ENCODE measurements at regions not wholly inside any gene's neighbourhood (a gene's known extent, or its start where the extent isn't known, plus 50 kb on each side); places are given as distances from the start of the nearest gene placed in this dataset.
"Not testable (repeated sequence)": the region's sequence is repeated elsewhere in the genome, so short reads cannot be mapped to it uniquely, and the experiment has no call there.

GRCh38 chr1:30161953-30162352 lies 561.4 kb downstream of the MATN1 start:
- Histone ChIP-seq H3K9me3 (no peaks in the 10 kb centered on the region), H3K27ac (no peak overlapping the region), H3K4me3 (no peak overlapping the region), H3K36me3 (no peaks in the 10 kb centered on the region), H3K4me1 (no peaks in the 10 kb centered on the region), H3K27me3 (peaks cover 0 to 54% (median 24%) of the 10 kb centered on the region in 7 donors)
- ATAC-seq (no peak), DNase-seq (no peak)
- intact Hi-C loops (cut with DNase I), result no loop called here
- TF ChIP-seq CTCF (IDR thresholded peaks at IDR 0.05), result no peak
- 69 to 75% methylated on average over 6 of the region's 6 CpGs for WGBS, 2 donors

- H3K27ac ChIP-seq, result no peak overlapping the region
- no peaks in the 10 kb centered on the region for H3K36me3 ChIP-seq
- no peak overlapping the region for H3K4me3 ChIP-seq
- ATAC-seq (no peak), DNase-seq (no peak)
- H3K27me3 ChIP-seq, result peaks cover 0 to 53% (median 16%) of the 10 kb centered on the region in 7 donors
- no peak for TF ChIP-seq CTCF (IDR thresholded peaks at IDR 0.05)
- no peaks in the 10 kb centered on the region for H3K4me1 ChIP-seq
- H3K9me3 ChIP-seq, result peaks cover 0 to 4% (median 0%) of the 10 kb centered on the region in 11 donors
- 85 to 86% methylated on average over 12 of the region's 12 CpGs for WGBS, 2 donors
- intact Hi-C loops (cut with DNase I), result no loop called here
These were observed 562.2 kb downstream of the MATN1 start for GRCh38 chr1:30160999-30161689.

GRCh38 chr1:30159015-30159414 lies 564.4 kb downstream of the MATN1 start:
- Histone ChIP-seq H3K27me3 (peaks cover 0 to 37% (median 12%) of the 10 kb centered on the region in 7 donors), H3K9me3 (peaks cover 0 to 17% (median 0%) of the 10 kb centered on the region in 11 donors), H3K27ac (no peak overlapping the region), H3K4me1 (no peaks in the 10 kb centered on the region), H3K4me3 (no peak overlapping the region), H3K36me3 (no peaks in the 10 kb centered on the region)
- DNase-seq, result no peak
- no peak for TF ChIP-seq CTCF (IDR thresholded peaks at IDR 0.05)
- intact Hi-C loops (cut with DNase I), result no loop called here
- ATAC-seq, result no peak
- WGBS, 2 donors, result 62 to 70% methylated on average over 3 of the region's 3 CpGs

- H3K36me3 ChIP-seq; H3K4me3 ChIP-seq; ATAC-seq; H3K27ac ChIP-seq; H3K4me1 ChIP-seq; intact Hi-C loops (cut with DNase I); DNase-seq: not testable (repeated sequence)
- H3K27me3 ChIP-seq, result peaks cover 0 to 15% (median 8%) of the 10 kb centered on the region in 7 donors
- H3K9me3 ChIP-seq, result peaks cover 0 to 28% (median 0%) of the 10 kb centered on the region in 11 donors
- 70 to 98% methylated on average over 2 of the region's 2 CpGs for WGBS, 2 donors
These were observed 567.7 kb downstream of the MATN1 start for GRCh38 chr1:30155698-30156097.

GRCh38 chr1:30155253-30155652 lies 568.1 kb downstream of the MATN1 start:
- peaks cover 0 to 13% (median 8%) of the 10 kb centered on the region in 7 donors for H3K27me3 ChIP-seq
- H3K36me3 ChIP-seq; ATAC-seq; intact Hi-C loops (cut with DNase I); H3K27ac ChIP-seq; H3K4me3 ChIP-seq; H3K4me1 ChIP-seq; DNase-seq: not testable (repeated sequence)
- peaks cover 0 to 29% (median 0%) of the 10 kb centered on the region in 11 donors for H3K9me3 ChIP-seq
- 83 to 86% methylated on average over 3 of the region's 3 CpGs for WGBS, 2 donors

Measured in heart right ventricle (tissue), 16 donors.